ENCODE measurements at regions not wholly inside any gene's neighbourhood (a gene's known extent, or its start where the extent isn't known, plus 50 kb on each side); places are given as distances from the start of the nearest gene placed in this dataset.

DNA sequence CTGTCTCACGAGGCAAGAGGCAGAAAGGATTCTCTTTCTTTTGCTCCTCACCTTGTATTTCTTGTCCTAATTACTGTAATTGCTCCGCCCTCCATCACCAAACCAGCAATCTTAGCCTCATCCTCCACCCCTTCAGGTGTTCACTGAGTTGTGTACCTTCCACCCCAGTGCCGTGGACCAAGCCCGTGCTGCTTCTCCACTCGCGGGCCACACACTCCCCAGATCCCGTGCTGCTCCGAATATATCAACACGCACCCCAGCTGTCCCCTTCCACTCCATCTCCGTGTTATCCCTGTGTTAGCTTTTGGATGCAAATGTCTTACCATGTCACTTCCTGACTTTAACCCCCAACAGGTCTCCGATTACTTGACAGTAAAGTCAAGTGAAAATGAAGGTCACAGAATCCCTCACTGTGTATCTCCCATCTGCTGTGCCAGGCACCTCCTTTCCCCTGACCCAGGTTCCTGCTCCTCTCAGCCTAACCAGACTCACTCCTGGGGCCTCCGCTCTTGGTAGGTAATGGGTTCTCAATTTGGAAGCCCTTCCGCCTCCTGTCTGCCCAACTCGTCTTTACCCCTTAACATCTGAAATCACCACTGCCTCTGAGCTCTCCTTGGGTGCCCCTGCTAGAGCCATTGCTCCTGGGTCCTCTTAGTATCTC lies 320.2 kb downstream of the MED10 start:
- no peak for DNase-seq

GRCh38 chr5:6056280-6056679 lies 322.1 kb downstream of the MED10 start:
- no peak for DNase-seq

- no peak for DNase-seq
Observed at GRCh38 chr5:6049662-6050061, 328.7 kb downstream of the MED10 start.

- DNase-seq: no peak
Observed at GRCh38 chr5:6048746-6049145, 329.6 kb downstream of the MED10 start.

- DNase-seq: no peak
Observed at GRCh38 chr5:6046296-6046967, 331.9 kb downstream of the MED10 start.

DNA sequence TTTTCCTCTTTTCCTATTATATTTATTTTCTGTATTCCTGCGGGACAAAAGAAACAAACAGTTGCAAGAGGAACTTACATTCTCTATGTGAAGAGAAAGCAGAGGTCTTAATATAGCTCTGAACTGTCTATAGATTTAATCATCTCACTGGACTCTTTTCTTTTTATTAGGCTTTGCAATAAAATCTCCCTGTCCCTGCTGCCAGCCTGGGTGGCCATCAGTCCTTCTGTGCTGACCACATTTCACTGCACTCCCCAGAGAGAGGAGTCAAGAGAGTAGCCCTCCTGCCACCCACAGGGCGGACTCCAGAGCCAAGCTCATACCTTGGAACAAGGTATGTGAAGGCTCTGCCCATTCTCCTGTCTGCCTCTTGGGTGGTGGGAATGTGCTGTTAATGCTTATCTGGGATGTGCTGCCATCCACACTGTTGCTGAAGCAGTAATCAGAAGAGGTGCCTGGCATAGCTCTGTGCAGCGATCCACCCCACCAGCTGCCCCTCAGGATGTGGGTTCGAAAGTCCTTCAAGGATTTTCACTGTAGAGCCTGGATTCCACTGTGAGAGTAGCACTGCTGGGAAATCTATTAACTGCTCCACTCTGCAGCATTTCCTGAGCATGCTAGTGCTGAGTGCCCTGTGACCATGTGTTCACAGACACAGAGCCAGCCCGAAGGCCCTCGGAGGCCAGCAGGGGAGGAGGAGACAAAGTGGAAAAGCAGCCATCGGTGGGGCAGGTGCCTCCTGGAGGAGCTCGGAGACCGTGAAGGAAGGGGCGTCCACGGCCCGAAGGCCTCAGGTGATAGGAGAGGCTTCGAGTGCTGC lies 334.6 kb downstream of the MED10 start:
- DNase-seq: no peak

- DNase-seq: no peak
Observed at GRCh38 chr5:6041977-6042550, 336.3 kb downstream of the MED10 start.

GRCh38 chr5:6039111-6039510 lies 339.2 kb downstream of the MED10 start:
- DNase-seq: no peak

GRCh38 chr5:6036006-6036405 lies 342.3 kb downstream of the MED10 start:
- no peak for DNase-seq

- DNase-seq: no peak
Observed at GRCh38 chr5:6029811-6030271, 348.5 kb downstream of the MED10 start.

DNA sequence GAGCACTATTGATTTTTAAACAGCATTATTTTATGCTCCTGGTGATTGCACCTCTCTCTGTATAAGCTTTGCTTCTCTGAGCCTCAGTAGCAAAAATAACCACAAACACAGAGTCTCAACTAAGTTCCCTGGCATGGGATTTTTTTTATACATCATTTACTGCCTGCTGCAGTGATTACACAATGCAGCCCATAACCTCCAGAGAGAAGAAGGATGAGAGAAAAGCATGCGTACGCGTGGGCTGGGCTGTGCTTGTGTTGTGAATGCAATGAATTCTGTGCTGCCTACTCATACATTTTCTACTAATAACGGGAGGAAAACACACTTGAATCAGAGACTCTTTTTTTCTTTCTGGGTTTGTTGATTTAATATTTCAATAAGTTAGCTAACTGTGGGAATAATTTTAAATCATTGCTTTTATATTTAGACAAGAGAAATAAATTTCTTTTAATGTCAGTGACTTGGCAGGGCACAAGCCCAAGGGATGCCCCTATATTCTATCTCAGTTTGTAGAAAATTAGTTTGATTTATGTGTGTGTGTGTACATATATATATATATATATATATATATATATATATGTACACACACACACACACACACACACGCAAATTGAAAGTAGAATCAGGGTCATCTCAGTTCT lies 351.5 kb downstream of the MED10 start:
- DNase-seq: no peak

- DNase-seq: no peak
Observed at GRCh38 chr5:6019612-6020011, 358.7 kb downstream of the MED10 start.

GRCh38 chr5:6013506-6013905 lies 364.8 kb downstream of the MED10 start:
- DNase-seq: no peak

GRCh38 chr5:6011199-6011598 lies 367.1 kb downstream of the MED10 start:
- no peak for DNase-seq

- no peak for DNase-seq
Observed at GRCh38 chr5:6006838-6007314, 371.5 kb downstream of the MED10 start.

- no peak for DNase-seq
Observed at GRCh38 chr5:6003040-6003825, 375.1 kb downstream of the MED10 start.

DNA sequence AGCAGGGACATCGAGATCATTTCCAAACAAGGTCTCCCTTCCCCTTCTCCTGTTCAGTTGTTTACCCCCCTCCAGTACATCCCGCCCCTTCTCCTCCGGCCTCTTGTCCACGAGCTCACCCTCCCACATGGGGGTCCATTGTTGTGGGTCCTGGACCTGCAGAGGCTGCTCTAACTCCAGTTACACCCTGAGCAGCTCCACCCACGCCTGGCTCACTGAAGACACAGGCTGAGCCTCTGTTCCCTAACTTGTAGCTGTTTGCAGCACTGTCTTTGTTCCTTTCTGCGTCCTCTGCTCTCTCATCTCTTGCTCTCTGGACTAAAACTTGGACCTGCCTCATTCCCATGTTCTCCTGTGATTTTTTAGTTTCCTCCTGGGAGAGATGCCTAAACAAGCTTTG lies 377.5 kb downstream of the MED10 start:
- no peak for DNase-seq

- DNase-seq: no peak
Observed at GRCh38 chr5:5995819-5996218, 382.5 kb downstream of the MED10 start.

GRCh38 chr5:5986492-5987178 lies 391.7 kb downstream of the MED10 start:
- no peak for DNase-seq

- no peak for DNase-seq
Observed at GRCh38 chr5:5985332-5985731, 393.0 kb downstream of the MED10 start.

GRCh38 chr5:5983261-5983980 lies 394.9 kb downstream of the MED10 start:
- DNase-seq: no peak
